Retina (tissue), 1 donor: ENCODE measurements at regions not wholly inside any gene's neighbourhood (a gene's known extent, or its start where the extent isn't known, plus 50 kb on each side); places are given as distances from the start of the nearest gene placed in this dataset.
A peak's percentile ranks its signal among the peaks of the same experiment; 100 is the strongest.

Source experiments
- DNase-seq: peaks from one replicate; pipeline ENCODE4 v3.0.0-alpha.2; 2016

GRCh38 chr1:29382851-29383745, 146.8 kb downstream of the PTPRU start:
- no peak for DNase-seq

GRCh38 chr1:29381426-29381825, 145.1 kb downstream of the PTPRU start:
- no peak for DNase-seq

DNA sequence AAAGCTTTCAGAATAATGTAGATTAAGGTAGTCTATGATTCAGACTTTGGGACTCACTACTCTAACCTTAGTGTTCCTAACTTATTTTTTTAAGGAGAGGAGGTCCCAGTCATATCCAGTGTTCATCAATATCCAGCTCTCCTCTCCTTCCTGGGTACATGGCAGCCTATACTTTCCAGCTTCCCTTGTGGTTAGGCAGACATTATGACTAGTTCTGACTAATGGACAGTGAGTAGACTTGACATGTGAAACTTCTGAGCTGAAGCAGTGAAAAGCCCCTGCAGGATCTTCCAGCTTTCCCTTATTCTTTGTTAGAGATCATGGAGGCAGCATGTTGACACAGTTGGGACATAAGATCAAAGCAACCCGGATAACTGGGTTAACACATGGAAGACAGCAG, 144.2 kb downstream of the PTPRU start:
- DNase-seq, result no peak

DNA sequence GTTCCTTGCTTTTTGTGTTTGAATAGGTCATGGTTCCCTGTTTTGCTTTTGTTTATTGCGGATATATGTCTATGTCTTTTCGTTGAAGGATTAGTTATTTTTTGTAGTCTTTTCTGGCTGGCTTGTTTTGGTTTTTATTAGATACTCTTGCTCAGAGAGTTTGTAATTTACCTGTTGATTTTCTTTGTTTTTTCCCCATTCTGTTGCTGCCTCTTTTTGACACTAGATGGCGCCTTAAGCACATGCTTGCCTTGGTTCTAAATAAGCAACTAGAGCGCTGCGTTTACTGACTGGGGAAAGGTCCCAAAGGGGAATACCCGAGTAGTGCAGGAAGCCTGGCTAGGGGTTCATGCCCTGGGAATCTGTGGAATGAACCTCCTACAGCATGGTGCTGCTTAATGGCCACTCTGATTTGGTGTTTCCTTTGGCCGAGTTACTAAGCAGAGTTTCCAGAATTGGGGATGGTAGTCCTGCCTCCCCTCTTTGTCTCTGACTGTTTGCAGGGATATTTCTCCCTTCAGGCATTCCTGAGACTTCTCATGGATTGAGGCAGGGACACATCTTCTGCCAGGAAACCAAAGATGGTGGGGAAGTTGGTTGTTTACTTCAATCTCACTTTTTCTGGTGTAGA, 143.2 kb downstream of the PTPRU start:
- peak; percentile 57 for DNase-seq
